Activated CD4-positive, CD25-positive, alpha-beta regulatory T cell (primary cell): ENCODE measurements at regions not wholly inside any gene's neighbourhood (a gene's known extent, or its start where the extent isn't known, plus 50 kb on each side); places are given as distances from the start of the nearest gene placed in this dataset.

Source experiments
- DNase-seq, 4 experiments: peaks; one replicate each; lab custom pipeline; 2025; lab: John Stamatoyannopoulos, UW

DNA sequence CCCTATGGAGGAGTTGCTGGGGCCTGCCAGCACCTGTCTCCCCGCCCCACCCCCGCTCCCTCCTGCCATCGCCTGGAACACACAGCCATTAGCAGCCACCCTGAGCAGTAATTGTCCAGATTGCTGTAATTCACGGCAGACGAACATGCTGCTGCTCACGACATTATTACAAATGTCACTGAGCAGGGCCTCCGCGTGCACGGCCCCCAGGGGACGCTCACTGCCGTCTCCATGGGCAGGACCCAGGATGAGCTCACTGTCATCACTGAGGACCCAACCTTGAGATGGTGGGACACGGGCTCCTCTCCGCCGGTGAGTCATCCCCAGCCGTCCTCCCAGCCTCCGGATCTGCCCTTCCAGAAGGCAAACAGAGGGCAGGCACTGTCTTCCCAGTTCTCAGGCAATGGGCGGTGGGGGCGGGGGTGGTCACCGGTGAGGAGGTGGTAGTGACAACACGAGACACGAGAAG lies 100.4 kb downstream of the RFLNA start:
- DNase-seq, result no peak

DNA sequence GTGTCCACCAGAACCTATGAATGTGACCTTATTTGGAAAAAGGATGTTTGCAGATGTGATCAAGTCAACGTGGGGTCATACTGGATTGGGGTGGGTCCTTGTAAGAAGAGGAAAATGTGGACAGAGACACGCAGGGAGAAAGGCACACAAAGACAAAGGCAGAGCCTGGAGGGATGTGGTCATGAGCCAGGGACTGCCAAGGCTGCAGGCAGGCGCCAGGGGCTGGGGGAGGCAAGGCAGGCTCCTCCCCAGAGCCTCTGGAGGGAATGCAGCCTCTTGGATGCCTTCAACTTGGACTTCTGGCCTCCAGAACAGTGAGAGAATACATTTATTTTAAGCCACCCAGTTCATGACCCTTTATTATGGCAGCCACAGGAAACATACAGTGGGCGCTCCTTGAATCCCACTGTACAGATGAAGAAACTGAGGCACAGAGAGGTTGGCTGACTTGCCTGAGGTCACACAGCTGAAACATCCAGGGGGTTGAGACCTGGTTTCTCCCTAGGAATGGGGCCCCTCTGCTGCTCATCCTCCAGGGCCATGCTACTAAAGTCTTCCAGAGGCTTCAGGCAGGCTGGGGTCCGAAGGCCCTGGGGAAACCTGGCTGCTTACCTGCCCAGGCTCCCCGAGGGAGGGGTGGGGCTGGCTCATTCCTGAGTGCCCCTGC lies 99.7 kb downstream of the RFLNA start:
- no peak for DNase-seq

DNA sequence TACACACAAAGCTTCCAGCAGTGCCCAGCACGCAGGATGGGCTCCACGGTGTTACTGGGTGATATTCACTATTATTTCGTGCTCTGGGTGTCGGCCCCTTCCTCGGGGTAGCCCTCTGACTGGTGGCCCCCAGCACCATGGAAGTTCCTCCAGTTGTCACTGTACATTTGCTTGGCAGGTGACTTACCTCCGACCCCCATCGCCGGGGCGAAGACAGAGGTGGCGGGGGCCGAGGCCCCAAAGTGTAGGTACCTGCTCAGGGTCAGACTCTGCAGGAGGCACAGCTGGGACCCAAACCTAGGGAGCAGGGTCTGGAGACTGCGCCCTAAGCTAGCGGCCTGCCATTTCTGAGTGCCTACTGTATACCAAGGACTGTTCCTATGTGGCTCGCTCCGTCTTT lies 98.9 kb downstream of the RFLNA start:
- no peak for DNase-seq

DNA sequence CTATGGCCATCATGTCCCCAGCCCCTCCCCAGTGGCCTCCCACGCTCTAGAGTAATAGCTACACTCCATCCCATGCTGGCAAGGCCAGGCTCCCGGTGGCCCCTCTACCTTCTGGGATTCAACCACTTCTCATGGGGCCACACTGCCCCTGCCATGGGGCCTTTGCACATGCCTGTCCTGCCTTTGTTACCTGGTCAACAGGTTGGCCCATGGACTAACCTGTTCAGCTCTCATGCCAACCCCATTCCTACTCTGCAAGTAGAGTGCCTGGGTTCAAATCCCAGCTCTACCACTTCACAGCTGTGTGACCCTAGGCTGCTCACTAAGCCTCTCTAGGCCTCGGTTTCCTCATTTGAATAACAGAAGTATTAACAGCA lies 98.5 kb downstream of the RFLNA start:
- no peak for DNase-seq

DNA sequence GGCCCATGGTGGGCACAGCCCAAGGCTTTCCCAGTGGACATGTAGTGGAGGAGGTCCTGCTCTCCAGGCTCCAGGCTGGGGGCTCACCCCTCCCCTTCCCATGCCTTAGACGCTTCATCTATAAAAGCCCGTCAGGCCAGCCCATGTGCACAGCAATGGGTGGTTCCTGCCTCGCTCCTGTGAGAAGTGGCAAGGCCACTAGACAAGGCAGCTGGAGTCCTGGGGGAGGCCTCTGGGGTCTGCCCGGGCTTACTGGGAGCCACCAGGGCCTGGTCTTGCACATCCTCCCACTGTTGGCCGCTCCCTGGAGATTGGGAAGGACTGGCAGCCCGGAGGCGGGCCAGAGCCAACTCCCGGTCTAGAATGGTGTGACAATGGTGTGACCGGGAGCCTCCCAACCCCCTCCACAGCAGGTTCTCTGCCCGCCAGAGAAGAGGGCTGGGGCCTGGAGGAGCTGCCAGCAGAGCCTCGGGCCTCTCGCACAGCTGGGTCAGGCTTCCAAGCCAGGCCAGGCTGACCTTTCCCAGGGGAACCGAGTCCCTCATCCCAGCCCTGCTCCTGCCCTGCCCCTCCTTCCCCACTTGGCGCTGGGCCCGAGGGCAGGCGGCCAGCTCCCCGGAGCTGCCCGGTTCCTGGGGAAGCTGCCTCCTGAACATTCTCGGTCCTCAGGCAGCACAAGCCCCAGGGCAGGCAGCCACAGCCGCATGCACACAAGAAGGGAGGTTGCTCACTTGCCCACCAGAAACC lies 97.9 kb downstream of the RFLNA start:
- no peak for DNase-seq

DNA sequence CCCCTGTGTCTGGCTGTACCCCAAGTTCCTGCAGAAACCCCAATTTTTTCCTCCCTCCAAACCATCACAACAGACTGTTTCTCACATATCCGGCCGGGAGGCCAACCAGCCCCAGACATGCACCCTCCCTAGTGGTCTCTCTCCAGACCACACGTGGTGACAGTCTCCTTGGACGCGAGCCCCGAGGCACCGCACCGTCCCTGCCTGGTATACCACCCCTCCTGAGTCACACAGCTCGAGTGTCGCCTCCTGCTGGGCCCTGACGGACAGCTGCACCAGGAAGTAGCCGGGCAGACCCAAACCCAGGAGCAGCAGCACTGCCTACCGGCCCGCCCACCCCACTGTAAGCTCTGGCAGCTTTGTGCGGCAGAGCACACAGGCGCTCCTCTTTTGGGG lies 97.4 kb downstream of the RFLNA start:
- no peak for DNase-seq

DNA sequence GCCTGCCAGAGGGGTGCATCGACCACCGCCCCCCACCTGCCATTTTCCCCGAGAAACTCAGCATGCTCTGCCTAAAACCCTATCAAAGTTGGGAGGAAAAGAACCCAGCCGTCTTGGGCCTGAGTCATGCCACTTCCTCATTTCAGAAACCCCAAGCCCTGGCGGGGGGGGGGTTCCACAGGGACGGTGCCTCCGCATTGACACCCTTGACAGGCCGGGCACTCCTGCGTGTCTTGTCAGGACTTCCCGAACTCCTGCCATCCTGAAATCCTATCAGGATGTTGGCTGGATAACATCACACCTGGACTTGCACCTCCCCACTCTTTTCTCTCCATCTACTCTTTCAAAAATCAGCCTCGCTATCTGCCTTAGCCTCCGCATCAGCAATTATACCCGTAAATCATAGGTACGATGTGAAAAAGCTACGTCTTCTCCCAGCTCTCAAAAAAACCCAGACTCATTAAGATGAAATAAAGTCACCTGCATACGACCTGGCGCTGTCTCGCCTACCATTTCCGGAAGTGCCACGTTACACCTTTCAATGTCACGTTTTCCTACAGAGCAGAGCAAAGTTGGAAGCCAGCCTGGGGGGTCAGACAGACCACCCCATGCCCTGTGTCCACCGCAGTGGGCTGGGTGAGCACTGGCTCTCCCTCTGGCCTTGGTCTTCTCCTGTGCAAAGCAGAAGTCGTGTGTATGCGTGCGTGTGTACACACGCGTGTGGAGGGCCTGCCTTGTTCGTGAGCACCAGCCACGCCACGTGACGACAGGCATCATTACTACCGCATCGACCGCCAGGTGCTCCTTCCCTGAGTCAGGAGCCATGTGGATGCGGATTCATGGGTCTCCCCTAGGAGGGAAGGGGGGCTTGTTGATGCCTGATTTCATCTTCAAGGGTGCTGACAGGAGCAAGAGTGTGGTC lies 96.7 kb downstream of the RFLNA start:
- DNase-seq, result peak in 3 of 4 experiments; percentile 8 to 29 (median 10)

DNA sequence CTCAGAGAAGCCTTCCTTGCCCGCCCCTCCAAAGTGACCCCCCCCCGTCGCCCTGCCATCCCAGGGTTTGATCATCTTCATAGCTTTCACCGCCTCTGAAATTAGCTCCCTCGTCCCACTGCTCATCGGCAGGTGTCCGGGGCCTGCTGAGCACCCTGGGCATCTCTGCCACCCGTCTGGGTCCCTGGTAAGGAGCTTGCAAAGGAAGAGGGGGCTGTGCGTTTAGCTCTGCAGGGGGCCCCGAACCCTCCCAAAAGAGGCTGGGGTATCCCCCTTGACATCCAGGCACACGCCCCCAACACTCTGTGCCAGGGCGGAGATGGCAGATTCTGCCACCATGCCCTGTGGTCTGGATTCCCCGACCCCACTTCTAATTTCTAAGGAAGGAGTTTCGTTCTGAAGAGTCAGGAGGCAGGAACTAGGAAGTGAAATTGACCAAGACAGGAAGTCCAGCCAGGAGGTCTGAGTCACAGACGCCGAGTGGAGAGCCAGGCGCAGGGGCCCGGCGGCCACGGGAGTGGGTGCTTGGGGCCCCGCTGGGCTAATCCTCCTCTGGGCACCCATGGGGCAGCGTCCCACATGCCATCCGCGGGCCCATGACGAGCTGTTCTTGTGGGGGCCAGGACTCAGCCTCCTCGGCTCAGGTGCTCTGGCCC lies 95.7 kb downstream of the RFLNA start:
- DNase-seq, result no peak

DNA sequence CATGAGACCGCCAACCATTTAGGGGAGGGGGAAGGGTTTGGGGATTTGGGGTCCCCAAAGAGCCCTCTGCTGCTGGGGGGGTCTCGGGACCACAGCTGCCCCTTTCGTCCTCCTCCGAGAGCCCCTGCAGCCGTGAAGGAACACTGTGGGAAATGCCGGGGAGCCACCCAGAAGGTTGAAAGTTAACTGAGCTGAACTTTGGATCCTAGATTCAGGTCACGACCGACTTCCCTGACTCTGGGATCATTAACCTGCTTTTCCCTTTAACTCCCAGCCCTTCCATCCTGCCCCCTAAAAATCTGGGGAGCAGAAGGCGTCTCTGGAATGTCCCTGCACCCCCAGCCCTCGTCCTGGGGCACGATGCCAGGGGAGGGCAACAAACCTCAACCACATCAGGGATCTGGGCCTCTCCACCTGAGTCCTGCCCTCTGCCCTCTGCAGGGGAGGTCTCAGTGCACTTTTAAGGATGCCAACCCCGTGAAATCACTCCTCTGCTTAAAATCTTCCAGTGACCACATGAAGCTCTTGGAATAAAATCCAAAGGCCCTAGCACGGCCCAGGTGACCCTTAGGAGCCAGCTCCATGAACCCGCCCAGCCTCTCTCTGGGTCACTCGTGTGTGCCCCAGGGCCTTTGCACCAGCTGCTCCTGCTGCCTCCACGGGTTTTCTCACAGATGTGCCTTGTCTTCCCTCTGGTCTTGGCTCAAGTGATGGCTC lies 95.0 kb downstream of the RFLNA start:
- DNase-seq, result no peak

DNA sequence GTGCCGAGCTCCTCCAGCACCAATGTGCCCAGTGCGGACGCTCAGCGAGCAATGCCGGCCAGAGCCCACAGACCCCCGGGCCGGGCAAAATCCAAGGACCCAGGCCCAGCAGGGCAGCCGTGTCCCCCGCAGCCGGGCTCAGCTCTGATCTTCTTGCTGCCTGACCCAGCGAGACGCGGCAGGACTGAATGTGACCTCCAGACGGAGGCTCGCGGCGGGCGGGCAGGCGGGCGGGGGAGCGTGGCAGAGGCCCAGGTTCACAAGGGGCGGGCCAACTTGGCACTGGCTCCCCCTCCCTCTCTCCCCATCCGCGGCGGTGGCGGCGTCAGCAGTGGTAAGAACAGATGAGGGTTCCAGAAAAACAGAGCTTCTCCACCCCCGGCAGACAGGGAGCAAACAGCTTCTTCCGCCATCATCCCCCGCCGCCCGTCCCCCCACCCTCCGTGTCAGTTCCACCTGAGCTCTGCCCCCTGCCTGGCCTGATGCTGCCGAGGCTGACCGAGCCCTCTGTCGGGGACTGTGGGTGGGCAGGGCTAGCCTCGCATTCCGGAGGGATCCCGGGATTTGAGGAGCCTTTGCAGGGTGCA lies 94.3 kb downstream of the RFLNA start:
- DNase-seq, result peak; percentile 20 to 48 (median 34)

DNA sequence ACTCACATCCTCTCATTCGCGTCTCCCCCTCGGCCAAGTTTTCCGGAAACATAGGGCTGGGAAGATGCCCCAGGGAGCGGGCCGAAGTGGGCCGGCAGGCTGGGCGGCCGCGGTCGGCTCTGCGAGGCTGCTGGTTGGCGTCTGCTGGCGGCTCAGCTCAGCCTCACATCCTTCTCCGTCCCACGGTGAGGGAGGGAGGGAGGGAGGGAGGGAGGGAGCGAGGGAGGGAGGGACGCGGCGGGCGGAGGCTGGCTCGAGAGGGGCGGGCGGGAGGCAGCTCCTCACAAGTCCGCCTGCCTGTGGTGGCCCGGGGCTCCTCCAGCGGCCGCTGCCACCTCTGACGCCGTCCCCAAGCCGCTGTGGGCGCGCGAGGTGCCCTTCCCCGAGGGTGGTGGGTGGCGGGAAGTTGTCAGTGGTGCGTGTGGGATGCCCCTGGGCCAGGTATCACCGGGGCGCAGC lies 93.8 kb downstream of the RFLNA start:
- no peak for DNase-seq

DNA sequence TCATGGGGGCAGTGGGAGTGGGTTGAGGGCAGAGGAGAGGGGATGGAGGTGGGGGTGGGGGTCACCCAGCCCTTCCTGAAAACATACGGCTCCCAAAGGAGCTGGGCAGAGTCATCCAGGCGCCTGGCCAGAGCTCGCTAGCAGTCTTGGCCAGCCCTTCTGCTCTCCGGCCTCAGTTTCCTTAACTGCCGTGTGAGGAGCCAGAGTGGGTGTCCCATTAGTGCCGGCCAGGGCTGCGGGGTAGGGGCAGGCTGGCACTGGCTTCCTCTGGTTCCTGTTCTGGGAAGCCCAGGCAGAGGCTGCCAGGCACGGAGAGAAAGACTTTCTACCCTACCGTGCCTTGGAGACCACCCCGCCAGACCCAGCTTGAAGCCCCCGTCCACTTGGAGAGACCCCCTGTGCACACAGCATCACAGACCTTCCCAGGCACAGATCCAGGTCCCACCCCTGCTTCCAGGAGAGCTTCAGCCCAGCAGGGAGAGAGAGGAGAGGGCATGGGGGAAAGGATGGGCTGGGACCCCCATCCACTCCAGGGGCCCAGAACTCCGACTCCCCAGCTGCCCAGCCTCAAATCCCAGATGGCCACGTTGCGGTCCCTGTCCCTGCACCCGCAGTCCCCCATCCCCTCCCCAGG lies 93.3 kb downstream of the RFLNA start:
- no peak for DNase-seq

DNA sequence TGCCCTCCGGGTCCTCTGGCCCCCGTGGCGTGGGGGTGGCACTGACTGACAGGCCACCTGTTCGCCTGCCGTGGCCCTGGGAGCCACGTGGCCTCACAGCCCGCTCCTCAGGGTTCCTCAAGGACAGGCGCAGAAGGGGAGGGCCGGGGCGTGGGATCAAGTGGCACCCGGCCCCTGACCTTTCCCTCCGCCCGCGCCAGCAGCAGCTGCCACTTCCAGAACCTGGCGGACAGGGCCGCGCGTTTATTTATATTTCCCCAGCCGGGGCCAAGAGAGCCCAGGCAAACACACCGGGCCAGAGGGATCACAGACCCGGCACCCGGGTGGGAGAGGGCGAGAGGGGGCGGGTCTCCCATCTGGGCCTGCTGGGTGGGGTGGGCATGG lies 92.6 kb downstream of the RFLNA start:
- DNase-seq, result no peak

DNA sequence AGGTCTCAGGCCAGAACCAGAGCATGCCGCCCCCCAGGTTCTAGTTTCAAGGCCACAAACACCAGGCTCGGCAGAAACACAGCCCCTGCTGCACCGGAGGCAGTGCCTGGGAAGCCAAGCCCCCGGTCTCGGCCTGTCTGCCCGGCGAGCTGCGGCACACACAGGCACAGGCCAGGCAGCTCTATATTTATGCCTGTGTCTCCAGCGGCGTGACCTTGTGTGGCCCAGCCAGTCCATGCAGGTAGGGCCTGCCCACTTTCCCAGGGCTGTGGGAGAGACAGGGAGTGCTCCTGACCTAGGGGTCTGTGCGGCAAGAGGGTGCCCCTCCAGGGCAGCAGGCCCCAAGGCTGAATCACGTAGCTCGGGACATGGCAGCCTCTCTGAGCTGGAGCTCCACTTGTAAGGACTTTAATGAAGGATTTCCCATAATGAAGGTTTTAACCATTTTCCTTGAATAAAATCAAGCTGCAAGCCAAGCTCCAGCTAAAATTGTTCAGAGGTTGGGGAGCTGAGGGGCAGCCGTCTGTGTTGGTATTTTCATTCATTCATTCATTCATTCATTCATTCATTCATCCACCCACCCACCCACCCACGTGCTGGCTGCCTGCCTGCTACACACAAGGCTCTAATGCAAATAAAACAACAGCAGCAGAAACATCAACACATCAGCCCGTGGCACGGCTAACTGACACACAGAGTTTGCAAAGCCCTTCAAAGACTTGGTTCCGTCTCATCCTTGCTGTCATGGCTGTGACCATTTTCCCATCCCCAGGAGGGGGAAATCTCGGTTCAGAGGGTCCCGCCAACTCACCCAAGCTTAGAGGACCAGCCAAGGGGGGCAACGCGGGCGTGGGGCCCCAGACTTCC lies 92.0 kb downstream of the RFLNA start:
- no peak for DNase-seq

DNA sequence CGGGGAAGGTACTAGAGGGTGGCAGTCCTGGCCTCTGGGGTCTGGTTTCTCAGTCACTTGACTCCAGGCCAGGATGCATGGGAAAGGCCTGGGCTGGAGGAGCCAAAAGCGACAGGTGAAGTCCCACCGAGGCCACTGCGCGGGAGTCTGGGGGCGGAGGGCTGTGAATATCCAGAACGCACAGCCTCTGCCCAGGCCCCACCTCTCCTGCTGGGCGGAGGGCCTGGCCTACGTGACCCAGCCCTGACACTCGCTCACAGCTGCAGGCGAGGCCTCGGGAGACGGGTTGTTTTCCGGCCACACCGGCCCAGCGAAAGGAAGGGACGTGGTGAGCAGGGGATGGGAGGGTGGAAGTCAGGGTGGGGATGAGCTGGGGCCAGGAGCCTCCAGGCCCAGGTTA lies 91.2 kb downstream of the RFLNA start:
- DNase-seq, result no peak

DNA sequence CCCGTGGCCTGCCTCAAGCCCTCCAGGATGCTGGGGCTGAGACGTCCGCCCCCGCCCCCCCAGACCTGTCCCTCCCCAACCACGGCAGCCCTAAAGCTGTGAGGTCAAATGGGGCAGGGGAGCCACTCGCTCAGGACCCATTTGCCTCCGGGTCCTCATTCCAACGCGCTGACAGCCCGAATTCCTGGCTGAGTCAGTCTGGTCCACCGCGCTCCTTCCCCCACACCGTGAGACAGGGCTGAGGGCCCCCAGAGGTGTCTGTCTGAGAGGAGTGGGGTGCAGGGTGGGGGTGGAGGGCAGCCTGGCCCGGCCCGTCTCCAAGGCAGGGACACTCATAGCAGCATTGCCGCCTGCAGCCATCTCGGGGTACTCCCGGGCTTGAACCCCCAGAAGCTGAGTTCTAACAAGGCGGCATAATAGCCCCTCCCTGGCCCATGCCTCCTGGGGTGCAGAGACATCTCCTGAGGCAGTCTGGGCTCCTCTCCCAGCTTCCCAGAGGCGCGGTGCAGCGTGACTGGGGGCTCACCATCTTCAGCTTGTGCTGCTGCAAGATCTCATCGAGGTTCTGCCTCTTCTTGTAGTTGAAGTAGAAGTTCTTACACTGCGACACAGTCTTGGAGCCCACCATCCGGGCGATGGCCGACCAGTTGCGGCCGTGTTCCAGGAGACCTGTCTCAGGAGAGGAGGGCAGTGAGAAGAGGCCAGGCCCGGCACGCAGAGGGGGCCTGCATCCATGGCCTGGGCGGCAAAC lies 90.5 kb downstream of the RFLNA start:
- DNase-seq, result no peak

DNA sequence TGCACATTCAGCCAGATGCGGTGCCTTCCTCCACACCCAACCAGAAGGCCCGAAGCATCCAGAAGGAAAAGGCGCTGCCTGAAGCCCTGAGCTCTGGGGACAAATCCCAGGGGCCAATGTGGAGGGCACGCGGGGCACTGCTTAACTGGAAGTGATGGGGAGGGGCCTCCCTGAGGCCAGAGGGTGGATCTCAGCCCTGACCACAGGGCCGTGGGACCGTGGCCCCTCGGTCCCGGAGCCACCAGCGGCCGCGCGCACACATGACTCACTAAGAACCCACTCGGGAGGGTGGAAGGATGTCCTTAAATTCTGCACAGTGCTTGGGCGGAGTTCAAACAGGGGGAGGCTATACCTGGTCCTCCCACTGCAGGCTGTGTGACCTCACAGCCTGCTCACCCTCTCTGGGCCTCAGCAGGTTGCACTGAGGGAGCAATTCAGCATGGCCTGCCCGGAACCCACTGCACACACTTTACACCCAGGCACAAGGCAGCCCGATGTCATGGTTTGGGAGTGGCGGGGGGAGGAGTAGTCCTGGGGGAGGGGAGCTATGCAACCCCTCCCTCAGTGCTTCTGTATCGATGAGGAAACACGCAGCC lies 89.5 kb downstream of the RFLNA start:
- no peak for DNase-seq

DNA sequence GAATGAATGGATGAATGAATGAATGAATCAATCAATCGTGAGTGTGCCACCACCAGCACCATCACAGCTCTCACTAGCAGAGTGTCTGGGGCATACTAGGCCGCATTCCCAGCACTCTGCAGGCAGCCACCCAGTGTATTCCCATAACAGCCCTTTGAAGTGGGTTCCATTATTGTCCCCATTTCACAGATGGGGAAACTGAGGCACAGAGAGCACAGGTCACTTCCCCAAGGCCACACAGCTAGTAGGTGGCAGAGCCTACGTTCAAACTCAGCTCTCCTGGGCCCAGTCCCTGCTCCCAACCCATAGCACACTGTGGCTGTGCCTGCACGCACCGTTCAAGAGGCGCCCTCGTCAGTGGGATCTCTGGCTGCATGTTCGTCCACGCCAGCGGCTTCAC lies 88.1 kb downstream of the RFLNA start:
- DNase-seq, result no peak
